Endothelial cell of umbilical vein (primary cell): ENCODE measurements at regions not wholly inside any gene's neighbourhood (a gene's known extent, or its start where the extent isn't known, plus 50 kb on each side); places are given as distances from the start of the nearest gene placed in this dataset.

Experiments used
- BruUV-seq: library from RNA; stranded (reverse); fragments of 400-500 nt; replicated peaks from 2 replicates; lab custom pipeline; 2021; lab: Mats Ljungman, UMichigan
- CTCF ChIA-PET: fragments of 300-600, 350-600 bp; sonication (Branson Sonifier 250); formaldehyde crosslinking; loops from one replicate; lab custom pipeline; 2021; ENCODE audit warnings: antibody characterized with exemption, inconsistent platforms; lab: Charles Lee
- POLR2A ChIA-PET: fragments of 300-600, 350-600 bp; sonication (Branson Sonifier 250); formaldehyde crosslinking; loops from one replicate; lab custom pipeline; 2021; ENCODE audit warnings: antibody characterized with exemption, inconsistent platforms; lab: Charles Lee
- DNase-seq: peaks from one replicate; pipeline ENCODE4 v3.0.0-alpha.2; 2011; ENCODE audit warnings: low read depth, low spot score
- FAIRE-seq: peaks from 2 replicates; lab custom pipeline; 2011; peaks lifted over from hg19 to GRCh38; lab: Jason Lieb, UNC
- H2AFZ ChIP-seq: 2 replicates; pipeline ENCODE4 v1.6.0; 2012; ENCODE audit warnings: low read depth, low read length, control low read depth, inconsistent platforms
- H3K27ac ChIP-seq: 2 replicates; pipeline ENCODE4 v1.5.1; 2011; ENCODE audit warnings: low read depth, mild to moderate bottlenecking, control low read depth, low read length, moderate library complexity; ENCODE audit not compliant: insufficient read depth
- H3K27me3 ChIP-seq, 2 experiments: 2 replicates each; pipeline versions ENCODE4 v1.6.0 to v1.6.1; 2011; ENCODE audit warnings: low read length in 2 of 2, mixed read lengths in 1 of 2; ENCODE audit not compliant: control insufficient read depth in 2 of 2, insufficient read depth in 2 of 2
- H3K36me3 ChIP-seq, 2 experiments: 2 replicates in 1 of 2; 3 replicates in 1 of 2; pipeline ENCODE4 v1.5.1; 2011; ENCODE audit warnings: low read length in 2 of 2, mild to moderate bottlenecking in 1 of 2, moderate library complexity in 1 of 2; ENCODE audit not compliant: control insufficient read depth in 2 of 2, insufficient read depth in 2 of 2; ENCODE audit errors: extremely low read depth in 1 of 2
- H3K4me1 ChIP-seq: 3 replicates; pipeline ENCODE4 v1.5.1; 2011; ENCODE audit warnings: mild to moderate bottlenecking, low read length; ENCODE audit not compliant: control insufficient read depth, insufficient read depth; ENCODE audit errors: extremely low read depth
- H3K4me2 ChIP-seq: 2 replicates; pipeline ENCODE4 v1.6.1; 2011; ENCODE audit warnings: low read length, control low read depth, mixed read lengths; ENCODE audit not compliant: insufficient read depth
- H3K4me3 ChIP-seq, 3 experiments: fragments of 200-600 bp in 1 of 3; sonication (generic), shearing (Covaris generic) in 1 of 3; replicated peaks in 1 of 3; 2 replicates each; pipeline ENCODE4 v1.5.1; 2011 to 2016; ENCODE audit warnings: control low read depth in 3 of 3, low read length in 3 of 3, mild to moderate bottlenecking in 2 of 3, inconsistent platforms in 1 of 3, low read depth in 1 of 3, moderate library complexity in 1 of 3; ENCODE audit not compliant: insufficient read depth in 1 of 3
- H3K79me2 ChIP-seq: 2 replicates; pipeline ENCODE4 v1.6.0; 2012; ENCODE audit warnings: low read length, inconsistent platforms; ENCODE audit not compliant: control insufficient read depth, insufficient read depth
- H3K9ac ChIP-seq: replicated peaks from 2 replicates; pipeline ENCODE3; 2011; ENCODE audit warnings: low read length, control low read depth; ENCODE audit not compliant: insufficient read depth; ENCODE audit errors: extremely low read depth
- H3K9me1 ChIP-seq: replicated peaks from 3 replicates; pipeline ENCODE4 v1.6.0; 2011; ENCODE audit warnings: mild to moderate bottlenecking, low read length; ENCODE audit not compliant: control insufficient read depth, insufficient read depth; ENCODE audit errors: extremely low read depth
- H3K9me3 ChIP-seq: replicated peaks from 2 replicates; pipeline ENCODE4 v1.5.1; 2012; ENCODE audit warnings: low read length, inconsistent platforms; ENCODE audit not compliant: control insufficient read depth, insufficient read depth
- H4K20me1 ChIP-seq: replicated peaks from 2 replicates; pipeline ENCODE3; 2011; ENCODE audit warnings: mild to moderate bottlenecking, low read length; ENCODE audit not compliant: control insufficient read depth, insufficient read depth; ENCODE audit errors: extremely low read depth
- CTCF ChIP-seq, 2 donors: IDR thresholded peaks; 1 replicate in 1 of 2; 2 replicates in 1 of 2; pipeline ENCODE4 v1.5.1; 2011; ENCODE audit warnings: low read length in 2 of 2, mild to moderate bottlenecking in 2 of 2, moderate library complexity in 2 of 2, control low read depth in 1 of 2, inconsistent platforms in 1 of 2, low read depth in 1 of 2; ENCODE audit not compliant: insufficient read depth in 1 of 2; ENCODE audit errors: extremely low read depth in 1 of 2
- EZH2 ChIP-seq: IDR thresholded peaks from 2 replicates; pipeline ENCODE4 v1.6.1; 2012; ENCODE audit warnings: borderline replicate concordance, low read depth, mild to moderate bottlenecking, moderate library complexity, low read length, inconsistent platforms; ENCODE audit not compliant: severe bottlenecking
- FOS ChIP-seq: IDR thresholded peaks from 2 replicates; pipeline ENCODE4 v1.6.1; 2011; ENCODE audit warnings: mild to moderate bottlenecking, low read length, moderate library complexity, borderline replicate concordance; ENCODE audit not compliant: insufficient read depth
- GATA2 ChIP-seq: IDR thresholded peaks from 2 replicates; pipeline ENCODE4 v1.7.0; 2011; ENCODE audit warnings: low read depth, mild to moderate bottlenecking, moderate library complexity, mixed read lengths, low read length; ENCODE audit not compliant: insufficient read length, insufficient read depth
- JUN ChIP-seq: IDR thresholded peaks from 2 replicates; pipeline ENCODE4 v1.6.1; 2011; ENCODE audit warnings: borderline replicate concordance, low read depth; ENCODE audit not compliant: insufficient read length, insufficient read depth
- MAX ChIP-seq: IDR thresholded peaks from 2 replicates; pipeline ENCODE4 v1.6.1; 2011; ENCODE audit not compliant: insufficient read depth, insufficient read length
- MYC ChIP-seq: IDR thresholded peaks from one replicate; pipeline ENCODE4 v1.6.1; 2011; ENCODE audit warnings: mild to moderate bottlenecking, low read depth, low read length
- POLR2A ChIP-seq: IDR thresholded peaks from 2 replicates; pipeline ENCODE4 v1.6.1; 2012; ENCODE audit warnings: low read depth, mild to moderate bottlenecking, control low read depth, low read length
- POLR2AphosphoS5 ChIP-seq: IDR thresholded peaks from 2 replicates; pipeline ENCODE4 v1.6.1; 2012; ENCODE audit warnings: low read depth, mild to moderate bottlenecking, control low read depth, low read length, moderate library complexity; ENCODE audit not compliant: insufficient read depth
- dilution Hi-C: fragments of 300-500 bp; cut with MboI; formaldehyde crosslinking; loops from one replicate; pipeline ENCODE4 v1.15.0; 2019; ENCODE audit warnings: low sequenced_read_pairs; ENCODE audit not compliant: extremely low pct_ligation_motif_present
- intact Hi-C: fragments of 100-400 bp; cut with micrococcal nuclease; formaldehyde crosslinking; loops from one replicate; pipeline ENCODE4 v1.10.0; 2022

GRCh38 chr5:114565139-114565538, 203.3 kb downstream of the KCNN2 start:
- no peaks in the 10 kb centered on the region for H3K79me2 ChIP-seq
- dilution Hi-C loops = no loop called here
- H3K4me3 ChIP-seq = no peak overlapping the region
- H3K4me1 ChIP-seq = no peaks in the 10 kb centered on the region
- H3K9me1 ChIP-seq = no peaks in the 10 kb centered on the region
- no peak for FAIRE-seq
- DNase-seq = no peak
- intact Hi-C loops = no loop called here
- H2AFZ ChIP-seq = no peak overlapping the region
- no TSS peak for BruUV-seq
- H3K9ac ChIP-seq = no peak overlapping the region
- CTCF ChIA-PET = no interaction called here
- TF ChIP-seq POLR2A (no peak), CTCF (IDR thresholded peaks at IDR 0.05; ENCODE audit: extremely low read depth in 1 of 2, insufficient read depth in 1 of 2, low read depth in 1 of 2, low read length in 2 of 2) (no peak), EZH2 (no peak), MYC (no peak), FOS (no peak)
- POLR2A ChIA-PET = no interaction called here
- peaks cover 3% of the 10 kb centered on the region for H3K9me3 ChIP-seq
- no peak overlapping the region for H3K4me2 ChIP-seq
- H4K20me1 ChIP-seq = no peaks in the 10 kb centered on the region
- no peaks in the 10 kb centered on the region for H3K36me3 ChIP-seq
- H3K27ac ChIP-seq = no peak overlapping the region
- H3K27me3 ChIP-seq = no peaks in the 10 kb centered on the region

- Histone ChIP-seq H3K36me3 (no peaks in the 10 kb centered on the region), H3K9me3 (peaks cover 2% of the 10 kb centered on the region), H3K9me1 (no peaks in the 10 kb centered on the region), H3K4me1 (no peaks in the 10 kb centered on the region), H3K27me3 (no peaks in the 10 kb centered on the region), H4K20me1 (no peaks in the 10 kb centered on the region), H3K4me2 (no peak overlapping the region), H3K27ac (no peak overlapping the region), H2AFZ (no peak overlapping the region), H3K4me3 (no peak overlapping the region), H3K9ac (no peak overlapping the region), H3K79me2 (no peaks in the 10 kb centered on the region)
- TF ChIP-seq EZH2 = no peak
- TF ChIP-seq POLR2AphosphoS5 = no peak
- TF ChIP-seq POLR2A = no peak
- TF ChIP-seq MYC = no peak
- TF ChIP-seq JUN = no peak
- no peak for TF ChIP-seq MAX
- no peak for TF ChIP-seq CTCF (IDR thresholded peaks at IDR 0.05; ENCODE audit: extremely low read depth in 1 of 2, insufficient read depth in 1 of 2, low read depth in 1 of 2, low read length in 2 of 2)
- no peak for TF ChIP-seq FOS
- TF ChIP-seq GATA2 = no peak
- no peak for FAIRE-seq
- ChIA-PET CTCF (no interaction called here), POLR2A (no interaction called here)
- BruUV-seq = no TSS peak
- dilution Hi-C loops = no loop called here
- intact Hi-C loops = no loop called here
- no peak for DNase-seq
These were observed 199.5 kb downstream of the KCNN2 start for GRCh38 chr5:114561415-114561814.
